OCI-LY3 (cell line): ENCODE measurements at regions not wholly inside any gene's neighbourhood (a gene's known extent, or its start where the extent isn't known, plus 50 kb on each side); places are given as distances from the start of the nearest gene placed in this dataset.

ENCODE experiments used
- H2AFZ ChIP-seq: fragments of 200-600, 300-600 bp; shearing (Covaris generic); 2 replicates; pipeline ENCODE4 v1.6.0; 2014; ENCODE audit warnings: antibody characterized with exemption, low read depth, low read length
- H3K27ac ChIP-seq: fragments of 200-600, 300-600 bp; sonication (generic); 2 replicates; pipeline ENCODE4 v1.5.1; 2014; ENCODE audit warnings: mild to moderate bottlenecking, low read length, moderate library complexity, mixed read lengths
- H3K27me3 ChIP-seq: fragments of 200-600, 300-600 bp; sonication (generic); 2 replicates; pipeline ENCODE4 v1.6.1; 2014; ENCODE audit warnings: low read depth, low read length, mixed read lengths
- H3K36me3 ChIP-seq: fragments of 200-600, 300-600 bp; sonication (generic); replicated peaks from 2 replicates; pipeline ENCODE3; 2014; ENCODE audit warnings: low read depth, low read length, mixed read lengths
- H3K4me1 ChIP-seq: fragments of 300-600, 200-600 bp; sonication (generic); 2 replicates; pipeline ENCODE4 v1.6.1; 2014; ENCODE audit warnings: low read length, mixed read lengths
- H3K4me2 ChIP-seq: fragments of 200-600, 300-600 bp; sonication (generic); 2 replicates; pipeline ENCODE4 v1.6.1; 2014; ENCODE audit warnings: low read length, mixed read lengths
- H3K4me3 ChIP-seq: fragments of 300-600, 200-600 bp; sonication (generic); 2 replicates; pipeline ENCODE4 v1.5.1; 2014; ENCODE audit warnings: antibody characterized with exemption, mild to moderate bottlenecking, low read length, moderate library complexity
- H3K79me2 ChIP-seq: fragments of 300-600, 200-600 bp; shearing (Covaris generic); 2 replicates; pipeline ENCODE4 v1.6.1; 2014; ENCODE audit warnings: mild to moderate bottlenecking, low read length, mixed read lengths
- H3K9ac ChIP-seq: fragments of 300-600, 200-600 bp; shearing (Covaris generic); 2 replicates; pipeline ENCODE4 v1.6.0; 2014; ENCODE audit warnings: mild to moderate bottlenecking, low read length, moderate library complexity
- H3K9me3 ChIP-seq: fragments of 200-600, 300-600 bp; shearing (Covaris generic); 2 replicates; pipeline ENCODE4 v1.6.1; 2014; ENCODE audit warnings: low read length, mixed read lengths; ENCODE audit not compliant: insufficient read depth
- H4K20me1 ChIP-seq: fragments of 200-600, 300-600 bp; sonication (generic); 2 replicates; pipeline ENCODE4 v1.6.1; 2016; ENCODE audit warnings: low read length, mixed read lengths; ENCODE audit not compliant: insufficient read depth
- CTCF ChIP-seq: fragments of 200-600, 300-600 bp; sonication (generic); IDR thresholded peaks from 2 replicates; pipeline ENCODE4 v1.5.1; 2014; ENCODE audit warnings: antibody characterized with exemption, low read length, low read depth
- EZH2phosphoT487 ChIP-seq: fragments of 200-600 bp; shearing (Covaris generic); IDR thresholded peaks from 2 replicates; pipeline ENCODE4 v1.6.1; 2018; ENCODE audit warnings: antibody characterized with exemption, mixed run types, low read depth

GRCh38 chr3:67788396-67788795, 134.0 kb upstream of the SUCLG2 start:
- no peak for TF ChIP-seq EZH2phosphoT487
- no peak for TF ChIP-seq CTCF
- Histone ChIP-seq H3K4me1 (peaks cover 10% of the 10 kb centered on the region), H3K27me3 (no peaks in the 10 kb centered on the region)

GRCh38 chr3:67783281-67784250, 129.2 kb upstream of the SUCLG2 start:
- Histone ChIP-seq H3K4me2 (no peak overlapping the region), H3K27ac (no peak overlapping the region), H3K9ac (no peak overlapping the region), H3K9me3 (no peaks in the 10 kb centered on the region), H4K20me1 (no peaks in the 10 kb centered on the region), H2AFZ (no peak overlapping the region), H3K4me3 (no peak overlapping the region), H3K27me3 (no peaks in the 10 kb centered on the region), H3K4me1 (peaks cover 16% of the 10 kb centered on the region), H3K36me3 (no peaks in the 10 kb centered on the region), H3K79me2 (no peaks in the 10 kb centered on the region)
- TF ChIP-seq CTCF = no peak

More at GRCh38 chr3:67788396-67788795, 134.0 kb upstream of the SUCLG2 start:
- Histone ChIP-seq H3K4me3 (no peak overlapping the region), H3K9me3 (no peaks in the 10 kb centered on the region), H2AFZ (no peak overlapping the region), H3K36me3 (no peaks in the 10 kb centered on the region), H3K27ac (no peak overlapping the region), H3K9ac (no peak overlapping the region), H3K79me2 (no peaks in the 10 kb centered on the region), H3K4me2 (no peak overlapping the region), H4K20me1 (no peaks in the 10 kb centered on the region)

GRCh38 chr3:67781871-67782270, 127.5 kb upstream of the SUCLG2 start:
- H3K27me3 ChIP-seq = no peaks in the 10 kb centered on the region
- TF ChIP-seq CTCF (no peak), EZH2phosphoT487 (no peak)
- H3K9ac ChIP-seq = no peak overlapping the region
- peaks cover 23% of the 10 kb centered on the region for H3K4me1 ChIP-seq
- H2AFZ ChIP-seq = no peak overlapping the region
- no peak overlapping the region for H3K4me3 ChIP-seq
- H3K9me3 ChIP-seq = no peaks in the 10 kb centered on the region
- H3K79me2 ChIP-seq = no peaks in the 10 kb centered on the region
- no peaks in the 10 kb centered on the region for H4K20me1 ChIP-seq
- H3K4me2 ChIP-seq = no peak overlapping the region
- H3K27ac ChIP-seq = no peak overlapping the region
- H3K36me3 ChIP-seq = no peaks in the 10 kb centered on the region

- no peak overlapping the region for H3K4me3 ChIP-seq
- no peak overlapping the region for H2AFZ ChIP-seq
- H3K4me1 ChIP-seq = peaks cover 18% of the 10 kb centered on the region
- H3K27ac ChIP-seq = no peak overlapping the region
- H3K9me3 ChIP-seq = no peaks in the 10 kb centered on the region
- H3K36me3 ChIP-seq = no peaks in the 10 kb centered on the region
- H3K4me2 ChIP-seq = no peak overlapping the region
- no peaks in the 10 kb centered on the region for H3K27me3 ChIP-seq
- H4K20me1 ChIP-seq = no peaks in the 10 kb centered on the region
- no peaks in the 10 kb centered on the region for H3K79me2 ChIP-seq
- H3K9ac ChIP-seq = no peak overlapping the region
- TF ChIP-seq EZH2phosphoT487 (no peak), CTCF (no peak)
Measured at GRCh38 chr3:67781218-67781617, 126.8 kb upstream of the SUCLG2 start.
